ENCODE measurements at regions not wholly inside any gene's neighbourhood (a gene's known extent, or its start where the extent isn't known, plus 50 kb on each side); places are given as distances from the start of the nearest gene placed in this dataset.

- H3K27ac ChIP-seq, result no peak overlapping the region
- POLR2A ChIA-PET (ENCODE audit: low non-redundant PET), result no interaction called here
- CTCF ChIA-PET, result interaction anchor here (0.5 kb wide), 1 partner anchor 15 kb away, joined by 3 read pairs; no protein-coding TSS in a partner anchor
- TF ChIP-seq, protein P1, sequence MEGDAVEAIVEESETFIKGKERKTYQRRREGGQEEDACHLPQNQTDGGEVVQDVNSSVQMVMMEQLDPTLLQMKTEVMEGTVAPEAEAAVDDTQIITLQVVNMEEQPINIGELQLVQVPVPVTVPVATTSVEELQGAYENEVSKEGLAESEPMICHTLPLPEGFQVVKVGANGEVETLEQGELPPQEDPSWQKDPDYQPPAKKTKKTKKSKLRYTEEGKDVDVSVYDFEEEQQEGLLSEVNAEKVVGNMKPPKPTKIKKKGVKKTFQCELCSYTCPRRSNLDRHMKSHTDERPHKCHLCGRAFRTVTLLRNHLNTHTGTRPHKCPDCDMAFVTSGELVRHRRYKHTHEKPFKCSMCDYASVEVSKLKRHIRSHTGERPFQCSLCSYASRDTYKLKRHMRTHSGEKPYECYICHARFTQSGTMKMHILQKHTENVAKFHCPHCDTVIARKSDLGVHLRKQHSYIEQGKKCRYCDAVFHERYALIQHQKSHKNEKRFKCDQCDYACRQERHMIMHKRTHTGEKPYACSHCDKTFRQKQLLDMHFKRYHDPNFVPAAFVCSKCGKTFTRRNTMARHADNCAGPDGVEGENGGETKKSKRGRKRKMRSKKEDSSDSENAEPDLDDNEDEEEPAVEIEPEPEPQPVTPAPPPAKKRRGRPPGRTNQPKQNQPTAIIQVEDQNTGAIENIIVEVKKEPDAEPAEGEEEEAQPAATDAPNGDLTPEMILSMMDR (conservative IDR thresholded peaks at IDR 0.05; ENCODE audit: low read depth), result no peak
- no peak for DNase-seq (ENCODE audit: low spot score)
Observed at GRCh38 chr9:88326936-88327335, 61.3 kb upstream of the SPIN1 start.

- H3K27ac ChIP-seq, result no peak overlapping the region
- ChIA-PET CTCF (interaction anchor here (0.7 kb wide), 1 partner anchor 482 kb away, joined by 4 read pairs; no protein-coding TSS in a partner anchor), POLR2A (ENCODE audit: low non-redundant PET) (no interaction called here)
- DNase-seq (ENCODE audit: low spot score), result no peak
- TF ChIP-seq, protein P1 (conservative IDR thresholded peaks at IDR 0.05; ENCODE audit: low read depth), result no peak
Observed at GRCh38 chr9:88326015-88326414, 62.2 kb upstream of the SPIN1 start.

GRCh38 chr9:88322906-88323566, 65.2 kb upstream of the SPIN1 start:
- no peak overlapping the region for H3K27ac ChIP-seq
- no peak for DNase-seq (ENCODE audit: low spot score)
- TF ChIP-seq, protein P1 (conservative IDR thresholded peaks at IDR 0.05; ENCODE audit: low read depth), result no peak
- ChIA-PET POLR2A (ENCODE audit: low non-redundant PET) (no interaction called here), CTCF (no interaction called here)

DNA sequence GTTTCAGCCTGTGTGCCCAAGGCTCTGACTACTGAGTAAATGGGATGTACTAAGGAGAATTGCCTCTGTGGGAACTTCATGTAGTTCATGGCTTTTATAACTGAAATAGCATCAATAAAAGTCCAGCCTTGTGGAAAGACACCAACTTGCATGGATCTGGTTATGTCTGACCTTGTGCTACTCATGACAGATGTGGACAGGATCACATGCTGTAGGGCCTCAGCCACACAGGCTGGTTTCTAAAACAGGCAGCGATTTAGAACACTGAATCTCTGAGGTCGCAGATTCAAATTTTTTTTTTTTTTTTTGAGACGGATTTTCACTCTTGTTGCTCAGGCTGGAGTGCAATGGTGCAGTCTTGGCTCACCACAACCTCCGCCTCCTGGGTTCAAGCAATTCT, 66.5 kb upstream of the SPIN1 start:
- CTCF ChIA-PET, result interaction anchor here (0.7 kb wide), 2 partner anchors 47 to 263 kb away, joined by 3 read pairs; no protein-coding TSS in a partner anchor
- no peak for DNase-seq (ENCODE audit: low spot score)
- POLR2A ChIA-PET (ENCODE audit: low non-redundant PET), result no interaction called here
- no peak overlapping the region for H3K27ac ChIP-seq
- TF ChIP-seq, protein P1 (conservative IDR thresholded peaks at IDR 0.05; ENCODE audit: low read depth), result no peak

DNA sequence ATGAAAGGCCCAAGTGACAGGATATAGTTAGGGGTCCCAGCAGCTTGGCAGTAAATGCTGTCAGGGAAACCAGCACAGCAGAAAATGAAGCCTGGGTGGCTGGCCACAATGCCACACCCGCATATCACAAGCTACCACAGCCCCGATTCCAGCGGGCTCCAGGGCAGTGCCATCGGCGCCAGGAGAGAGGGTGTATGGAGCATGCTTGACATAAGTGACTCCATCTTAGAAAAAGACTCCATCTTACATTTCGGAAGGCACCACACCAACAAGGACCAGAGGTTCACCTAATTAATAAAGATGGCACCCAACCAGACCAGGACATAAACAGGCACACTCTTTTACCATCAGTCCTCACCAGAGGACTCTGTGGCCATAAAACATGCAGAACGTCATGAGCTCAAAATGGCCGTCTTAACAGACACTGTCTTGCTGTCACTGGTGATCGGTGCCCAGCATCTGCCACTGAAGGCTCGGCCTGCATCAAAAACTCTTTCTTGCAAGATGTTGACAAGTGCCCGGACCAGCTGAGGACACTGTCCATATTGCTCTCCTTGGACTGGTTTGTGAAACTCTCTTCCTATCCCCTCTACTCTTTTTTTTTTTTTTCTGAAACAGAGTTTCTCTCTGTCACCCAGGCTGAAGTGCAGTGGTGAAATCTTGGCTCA, 67.4 kb upstream of the SPIN1 start:
- ChIA-PET CTCF (no interaction called here), POLR2A (ENCODE audit: low non-redundant PET) (no interaction called here)
- TF ChIP-seq, protein P1 (conservative IDR thresholded peaks at IDR 0.05; ENCODE audit: low read depth), result no peak
- no peak overlapping the region for H3K27ac ChIP-seq
- DNase-seq (ENCODE audit: low spot score), result no peak

- TF ChIP-seq, protein P1 (conservative IDR thresholded peaks at IDR 0.05; ENCODE audit: low read depth), result no peak
- H3K27ac ChIP-seq, result no peak overlapping the region
- ChIA-PET CTCF (interaction anchor here (0.6 kb wide), 1 partner anchor 376 kb away, joined by 4 read pairs; no protein-coding TSS in a partner anchor), POLR2A (ENCODE audit: low non-redundant PET) (no interaction called here)
- DNase-seq (ENCODE audit: low spot score), result no peak
Observed at GRCh38 chr9:88319936-88320747, 68.1 kb upstream of the SPIN1 start.

Data from RWPE1 (cell line).